GM12878 (cell line): ENCODE measurements at regions not wholly inside any gene's neighbourhood (a gene's known extent, or its start where the extent isn't known, plus 50 kb on each side); places are given as distances from the start of the nearest gene placed in this dataset.

Experiments
- ATAC-seq: fragments of 200-7000 bp; cut with Tn5 transposase; 3 replicates; pipeline ENCODE4 v1.9.1; 2020; ENCODE audit warnings: mild to moderate bottlenecking, moderate library complexity
- BruUV-seq: library from RNA; stranded (reverse); fragments of 400-500 nt; replicated peaks from 2 replicates; lab custom pipeline; 2021; lab: Mats Ljungman, UMichigan
- CTCF ChIA-PET: fragments of 300-600 bp; sonication (Branson Sonifier 250); formaldehyde crosslinking; extraction: SDS; loops from one replicate; lab custom pipeline; 2021; ENCODE audit warnings: inconsistent platforms; lab: Yijun Ruan, JAX
- POLR2A ChIA-PET: fragments of 350-600 bp; formaldehyde crosslinking; extraction: SDS; loops from one replicate; lab custom pipeline; 2021; ENCODE audit warnings: inconsistent platforms; lab: Charles Lee
- RAD21 ChIA-PET: fragments of 300-600 bp; sonication (Branson Sonifier 250); formaldehyde crosslinking; loops from one replicate; lab custom pipeline; 2023; ENCODE audit warnings: antibody characterized with exemption; ENCODE audit not compliant: unreplicated experiment; lab: Charles Lee
- SMC1A ChIA-PET: fragments of 300-600 bp; sonication (Branson Sonifier 250); formaldehyde crosslinking; loops from one replicate; lab custom pipeline; 2023; ENCODE audit not compliant: unreplicated experiment, uncharacterized antibody; lab: Charles Lee
- DNase-seq: peaks from one replicate; pipeline ENCODE4 v3.0.0-alpha.2; 2011; ENCODE audit warnings: low read depth, low spot score
- FAIRE-seq: peaks from 3 replicates; lab custom pipeline; 2011; peaks lifted over from hg19 to GRCh38; lab: Jason Lieb, UNC
- H2AFZ ChIP-seq: 2 replicates; pipeline ENCODE4 v1.6.0; 2011; ENCODE audit warnings: low read depth, low read length, control low read depth; ENCODE audit not compliant: control insufficient read depth
- H3K27ac ChIP-seq: 2 replicates; pipeline ENCODE4 v1.5.1; 2011; ENCODE audit warnings: control low read depth; ENCODE audit not compliant: control insufficient read depth, insufficient read depth
- H3K27me3 ChIP-seq, 2 experiments: replicated peaks in 1 of 2; 2 replicates each; pipeline versions ENCODE4 v1.6.0 to v1.6.1; 2011; ENCODE audit warnings: low read length in 1 of 2; ENCODE audit not compliant: control insufficient read depth in 2 of 2, insufficient read depth in 2 of 2
- H3K36me3 ChIP-seq, 2 experiments: 2 replicates each; pipeline ENCODE4 v1.5.1; 2011; ENCODE audit warnings: low read length in 1 of 2; ENCODE audit not compliant: control insufficient read depth in 2 of 2, insufficient read depth in 2 of 2
- H3K4me1 ChIP-seq: 2 replicates; pipeline ENCODE4 v1.6.1; 2011; ENCODE audit warnings: mild to moderate bottlenecking, low read length, moderate library complexity, mixed read lengths; ENCODE audit not compliant: control insufficient read depth, insufficient read depth
- H3K4me2 ChIP-seq: 2 replicates; pipeline ENCODE4 v1.6.0; 2011; ENCODE audit warnings: control low read depth; ENCODE audit not compliant: control insufficient read depth, insufficient read depth
- H3K4me3 ChIP-seq: fragments of 200-600 bp; sonication (generic); 2 replicates; pipeline ENCODE4 v1.5.1; 2016
- H3K79me2 ChIP-seq: 2 replicates; pipeline ENCODE4 v1.6.0; 2011; ENCODE audit warnings: low read length; ENCODE audit not compliant: control insufficient read depth, insufficient read depth
- H3K9ac ChIP-seq: 2 replicates; pipeline ENCODE4 v1.8.0; 2011; ENCODE audit warnings: low read length, control low read depth, mixed read lengths; ENCODE audit not compliant: control insufficient read depth, insufficient read depth
- H3K9me3 ChIP-seq: replicated peaks from 3 replicates; pipeline ENCODE4 v1.5.1; 2011; ENCODE audit warnings: mild to moderate bottlenecking, low read length; ENCODE audit not compliant: control insufficient read depth, insufficient read depth
- H4K20me1 ChIP-seq: 2 replicates; pipeline ENCODE4 v1.6.0; 2011; ENCODE audit not compliant: control insufficient read depth, insufficient read depth
- ATF7 ChIP-seq: fragments of 450-650 bp; IDR thresholded peaks from 2 replicates; pipeline ENCODE4 v1.6.1; 2016; ENCODE audit warnings: low read depth, mild to moderate bottlenecking
- E4F1 ChIP-seq: fragments of 450-650 bp; IDR thresholded peaks from 2 replicates; pipeline ENCODE4 v1.6.1; 2018; ENCODE audit warnings: borderline replicate concordance, mild to moderate bottlenecking; ENCODE audit not compliant: partially characterized antibody
- MYB ChIP-seq: fragments of 150-350 bp; IDR thresholded peaks from 2 replicates; pipeline ENCODE4 v1.6.1; 2014; ENCODE audit warnings: mild to moderate bottlenecking, low read depth, low read length, borderline replicate concordance
- NFXL1 ChIP-seq: fragments of 450-650 bp; IDR thresholded peaks from 2 replicates; pipeline ENCODE4 v1.6.1; 2017; ENCODE audit warnings: antibody characterized with exemption, mild to moderate bottlenecking, borderline replicate concordance
- TCF7 ChIP-seq: IDR thresholded peaks from 2 replicates; pipeline ENCODE4 v1.6.1; 2014; ENCODE audit warnings: antibody characterized with exemption, borderline replicate concordance
- WGBS: methylation state at CpG from one replicate; pipeline ENCODE4 v1.1.6; 2016; ENCODE audit warnings: low lambda C conversion rate; ENCODE audit not compliant: insufficient replicate concordance, insufficient coverage; ENCODE audit errors: missing lambda C conversion rate; 5-methylcytosine and 5-hydroxymethylcytosine counted together
- in situ Hi-C: fragments of 300-500 bp; cut with MboI; formaldehyde crosslinking; loops from 9 replicates; pipeline ENCODE4 v1.14.3; 2018; ENCODE audit warnings: mixed read lengths
- intact Hi-C: fragments of 100-400 bp; cut with micrococcal nuclease; formaldehyde crosslinking; loops from one replicate; pipeline ENCODE4 v1.14.2; 2022; ENCODE audit not compliant: unreplicated experiment
- TF ChIP-seq, protein P1 (sequence below): IDR thresholded peaks from 2 replicates; pipeline ENCODE4 v1.6.1; 2011; ENCODE audit warnings: mild to moderate bottlenecking, low read depth, low read length, moderate library complexity; ENCODE audit not compliant: insufficient replicate concordance
- TF ChIP-seq, protein P2 (sequence below): fragments of 450-650 bp; IDR thresholded peaks from 2 replicates; pipeline ENCODE4 v1.6.1; 2017; ENCODE audit warnings: antibody characterized with exemption, mild to moderate bottlenecking, moderate library complexity

- CTCF ChIA-PET: interaction anchor here (0.8 kb wide), 1 partner anchor 273 kb away, joined by 3 read pairs; no protein-coding TSS in a partner anchor
These were observed 123.6 kb downstream of the MRPS6 start for GRCh38 chr21:34196996-34197395.

More at GRCh38 chr21:34196996-34197395, 123.6 kb downstream of the MRPS6 start:
- ChIA-PET SMC1A (interaction anchor here (0.8 kb wide), 1 partner anchor 11 kb away, joined by 3 read pairs; no protein-coding TSS in a partner anchor), RAD21 (no interaction called here), POLR2A (no interaction called here)
- Histone ChIP-seq H3K9me3 (peaks cover 2% of the 10 kb centered on the region; the same call in 1 of the 3 replicates), H3K4me1 (peaks cover 11% of the 10 kb centered on the region), H3K27ac (no peak overlapping the region), H3K27me3 (no peaks in the 10 kb centered on the region), H3K36me3 (no peaks in the 10 kb centered on the region), H4K20me1 (no peaks in the 10 kb centered on the region), H3K4me2 (no peak overlapping the region), H3K4me3 (no peak overlapping the region), H2AFZ (no peak overlapping the region), H3K79me2 (no peaks in the 10 kb centered on the region), H3K9ac (no peak overlapping the region)
- 57% methylated on average over 6 of the region's 6 CpGs for WGBS
- DNase-seq: no peak
- TF ChIP-seq, protein P1, sequence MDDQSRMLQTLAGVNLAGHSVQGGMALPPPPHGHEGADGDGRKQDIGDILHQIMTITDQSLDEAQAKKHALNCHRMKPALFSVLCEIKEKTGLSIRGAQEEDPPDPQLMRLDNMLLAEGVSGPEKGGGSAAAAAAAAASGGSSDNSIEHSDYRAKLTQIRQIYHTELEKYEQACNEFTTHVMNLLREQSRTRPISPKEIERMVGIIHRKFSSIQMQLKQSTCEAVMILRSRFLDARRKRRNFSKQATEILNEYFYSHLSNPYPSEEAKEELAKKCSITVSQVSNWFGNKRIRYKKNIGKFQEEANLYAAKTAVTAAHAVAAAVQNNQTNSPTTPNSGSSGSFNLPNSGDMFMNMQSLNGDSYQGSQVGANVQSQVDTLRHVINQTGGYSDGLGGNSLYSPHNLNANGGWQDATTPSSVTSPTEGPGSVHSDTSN: no peak
- TF ChIP-seq ATF7 (no peak), E4F1 (no peak), TCF7 (no peak), MYB (no peak), NFXL1 (no peak)
- TF ChIP-seq, protein P2, sequence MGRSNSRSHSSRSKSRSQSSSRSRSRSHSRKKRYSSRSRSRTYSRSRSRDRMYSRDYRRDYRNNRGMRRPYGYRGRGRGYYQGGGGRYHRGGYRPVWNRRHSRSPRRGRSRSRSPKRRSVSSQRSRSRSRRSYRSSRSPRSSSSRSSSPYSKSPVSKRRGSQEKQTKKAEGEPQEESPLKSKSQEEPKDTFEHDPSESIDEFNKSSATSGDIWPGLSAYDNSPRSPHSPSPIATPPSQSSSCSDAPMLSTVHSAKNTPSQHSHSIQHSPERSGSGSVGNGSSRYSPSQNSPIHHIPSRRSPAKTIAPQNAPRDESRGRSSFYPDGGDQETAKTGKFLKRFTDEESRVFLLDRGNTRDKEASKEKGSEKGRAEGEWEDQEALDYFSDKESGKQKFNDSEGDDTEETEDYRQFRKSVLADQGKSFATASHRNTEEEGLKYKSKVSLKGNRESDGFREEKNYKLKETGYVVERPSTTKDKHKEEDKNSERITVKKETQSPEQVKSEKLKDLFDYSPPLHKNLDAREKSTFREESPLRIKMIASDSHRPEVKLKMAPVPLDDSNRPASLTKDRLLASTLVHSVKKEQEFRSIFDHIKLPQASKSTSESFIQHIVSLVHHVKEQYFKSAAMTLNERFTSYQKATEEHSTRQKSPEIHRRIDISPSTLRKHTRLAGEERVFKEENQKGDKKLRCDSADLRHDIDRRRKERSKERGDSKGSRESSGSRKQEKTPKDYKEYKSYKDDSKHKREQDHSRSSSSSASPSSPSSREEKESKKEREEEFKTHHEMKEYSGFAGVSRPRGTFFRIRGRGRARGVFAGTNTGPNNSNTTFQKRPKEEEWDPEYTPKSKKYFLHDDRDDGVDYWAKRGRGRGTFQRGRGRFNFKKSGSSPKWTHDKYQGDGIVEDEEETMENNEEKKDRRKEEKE: no peak
- FAIRE-seq: no peak
- in situ Hi-C loops (no loop called here), intact Hi-C loops (no loop called here)
- ATAC-seq: no peak
- BruUV-seq: no TSS peak
